Fibroblast of mammary gland (primary cell): ENCODE measurements at regions not wholly inside any gene's neighbourhood (a gene's known extent, or its start where the extent isn't known, plus 50 kb on each side); places are given as distances from the start of the nearest gene placed in this dataset.

Source experiments
- DNase-seq: peaks from one replicate; pipeline ENCODE4 v3.0.0-alpha.2; 2010; ENCODE audit warnings: low read depth
- H3K4me3 ChIP-seq: 2 replicates; pipeline ENCODE4 v1.5.1; 2011; ENCODE audit warnings: low read depth, mild to moderate bottlenecking, low read length, moderate library complexity; ENCODE audit not compliant: control insufficient read depth
- CTCF ChIP-seq: conservative IDR thresholded peaks from 2 replicates; pipeline ENCODE4 v1.5.1; 2011; ENCODE audit warnings: low read depth, low read length, inconsistent platforms; ENCODE audit not compliant: control insufficient read depth, insufficient read depth

DNA sequence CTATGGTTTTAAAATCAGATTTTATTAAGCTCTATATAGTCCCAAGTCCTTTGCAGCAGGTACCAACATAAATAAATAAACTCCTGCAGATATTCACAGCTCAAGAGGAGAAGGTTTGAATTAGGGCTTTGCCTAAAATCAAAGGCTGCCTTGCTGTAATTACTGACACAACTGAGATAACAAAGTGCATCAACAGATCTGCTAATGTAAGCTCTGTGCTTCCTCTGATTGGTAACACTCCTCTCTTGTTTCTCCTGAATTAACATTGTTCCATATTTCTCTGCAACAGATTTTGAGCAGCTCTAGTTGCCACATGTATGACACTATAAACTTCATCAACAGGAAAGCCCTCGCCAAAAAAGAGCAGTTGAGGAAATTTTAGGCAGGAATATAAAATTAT is 193.6 kb downstream of the SLC39A8 start:
- no peak for TF ChIP-seq CTCF
- DNase-seq, result no peak
- H3K4me3 ChIP-seq, result no peak overlapping the region

DNA sequence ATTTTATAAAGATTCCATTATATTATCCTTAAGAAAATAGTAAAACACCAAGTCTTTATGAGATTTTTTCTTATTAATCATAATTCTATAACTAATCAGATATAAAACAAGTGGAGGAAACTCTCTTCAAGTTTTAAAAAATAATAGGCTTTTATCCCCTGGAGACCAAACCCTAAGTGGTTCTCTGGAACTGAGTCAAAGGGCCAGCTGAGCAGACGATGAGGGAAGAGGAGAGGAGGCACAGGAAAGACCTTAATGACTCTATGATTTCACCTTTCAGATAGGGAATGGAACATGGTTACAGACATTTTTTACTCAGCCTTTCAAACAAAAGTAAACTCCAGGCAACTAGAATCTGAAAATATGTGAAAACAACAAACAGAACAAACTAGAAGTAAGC is 201.8 kb downstream of the SLC39A8 start:
- no peak for DNase-seq
- H3K4me3 ChIP-seq, result no peak overlapping the region
- no peak for TF ChIP-seq CTCF

- no peak for TF ChIP-seq CTCF
- no peak for DNase-seq
- H3K4me3 ChIP-seq, result no peak overlapping the region
These were observed 203.4 kb downstream of the SLC39A8 start for GRCh38 chr4:102141842-102142241.

DNA sequence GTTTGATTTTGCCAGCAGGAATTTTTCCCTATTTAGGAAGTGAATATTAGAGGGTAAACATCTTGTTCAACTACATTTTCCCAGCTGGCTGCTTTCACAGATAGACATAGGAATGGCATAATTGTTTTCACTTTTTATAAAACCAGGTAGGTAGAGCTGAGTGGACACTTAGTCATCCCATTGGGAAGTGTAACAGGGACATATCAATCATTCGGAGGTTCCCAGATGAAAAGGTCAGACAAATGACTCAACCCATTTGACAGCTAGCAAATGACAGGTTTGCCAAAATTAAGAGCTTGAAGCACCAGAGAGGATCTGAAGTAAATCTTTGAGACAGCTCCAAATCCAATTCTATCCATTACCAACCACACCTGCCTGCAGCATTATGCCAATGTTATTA is 205.3 kb downstream of the SLC39A8 start:
- no peak for TF ChIP-seq CTCF
- no peak overlapping the region for H3K4me3 ChIP-seq
- peak; percentile 14 for DNase-seq

GRCh38 chr4:102139132-102139573 is 206.1 kb downstream of the SLC39A8 start:
- DNase-seq, result peak; percentile 75
- no peak for TF ChIP-seq CTCF
- H3K4me3 ChIP-seq, result no peak overlapping the region

GRCh38 chr4:102137217-102137616 is 208.1 kb downstream of the SLC39A8 start:
- no peak overlapping the region for H3K4me3 ChIP-seq
- TF ChIP-seq CTCF, result no peak
- DNase-seq, result no peak

DNA sequence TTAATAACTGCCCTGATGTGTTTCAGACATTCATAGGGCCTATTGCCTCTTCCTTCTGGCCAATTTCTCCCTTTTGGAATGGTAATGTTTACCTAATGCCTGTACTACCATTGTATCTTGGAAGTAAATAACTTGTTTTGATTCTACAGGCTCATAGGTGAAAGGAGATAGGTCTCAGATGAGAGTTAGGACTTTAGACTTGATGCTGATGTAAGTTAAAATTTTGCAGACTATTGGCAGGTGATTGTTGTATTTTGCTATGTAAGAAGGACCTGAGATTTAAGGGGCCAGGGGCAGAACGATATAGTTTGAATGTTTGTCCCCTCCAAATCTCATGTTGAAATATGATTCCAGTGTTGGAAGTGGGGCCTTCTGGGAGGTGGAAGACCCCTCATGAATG is 215.5 kb downstream of the SLC39A8 start:
- DNase-seq, result no peak

More for the DNA sequence above, 215.5 kb downstream of the SLC39A8 start:
- no peak for TF ChIP-seq CTCF
- H3K4me3 ChIP-seq, result no peak overlapping the region
